DMS79 treated with DMSO at 0.1 percent for 48 hours (cell line): ENCODE measurements at regions not wholly inside any gene's neighbourhood (a gene's known extent, or its start where the extent isn't known, plus 50 kb on each side); places are given as distances from the start of the nearest gene placed in this dataset.

Experiments used
- DNase-seq: peaks from one replicate; lab custom pipeline; 2025; lab: John Stamatoyannopoulos, UW

DNA sequence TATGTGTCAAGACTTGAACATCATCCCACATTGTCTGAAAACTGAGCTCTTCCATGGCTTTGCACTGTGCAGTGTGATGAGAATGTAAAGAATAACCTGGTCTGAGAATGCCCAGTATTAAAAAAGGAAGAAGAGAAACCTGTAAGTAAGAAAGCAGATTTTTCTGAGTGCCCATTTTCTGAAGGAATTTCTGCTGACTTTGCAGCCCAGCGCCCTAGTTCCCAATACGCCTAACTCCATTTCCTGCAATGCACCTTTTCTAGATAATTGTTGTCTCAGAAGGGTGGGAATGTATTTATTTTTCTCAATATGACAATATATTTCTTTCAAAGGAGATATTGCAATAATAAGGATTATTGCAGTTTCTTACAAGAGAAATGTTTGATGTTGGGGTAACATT, 231.5 kb downstream of the HAO1 start:
- DNase-seq: no peak

DNA sequence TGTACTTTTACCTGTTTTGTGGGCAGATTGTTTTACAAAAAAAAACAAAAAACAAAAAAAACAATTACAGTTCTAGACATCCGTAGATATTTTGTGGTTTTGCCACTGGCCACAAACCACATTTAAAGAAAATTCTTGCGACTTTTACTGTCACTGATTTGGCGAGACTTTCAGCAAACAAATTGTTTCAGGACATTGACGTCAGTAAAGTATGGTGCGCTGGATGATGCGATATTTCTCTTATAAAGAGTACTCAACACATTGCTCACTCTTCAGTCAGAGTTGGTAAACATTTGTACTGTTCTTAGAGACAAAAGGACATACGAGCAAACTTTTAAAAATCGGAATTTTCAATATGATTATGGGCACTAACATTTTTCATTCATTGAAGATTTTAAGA, 229.8 kb downstream of the HAO1 start:
- DNase-seq: no peak

DNA sequence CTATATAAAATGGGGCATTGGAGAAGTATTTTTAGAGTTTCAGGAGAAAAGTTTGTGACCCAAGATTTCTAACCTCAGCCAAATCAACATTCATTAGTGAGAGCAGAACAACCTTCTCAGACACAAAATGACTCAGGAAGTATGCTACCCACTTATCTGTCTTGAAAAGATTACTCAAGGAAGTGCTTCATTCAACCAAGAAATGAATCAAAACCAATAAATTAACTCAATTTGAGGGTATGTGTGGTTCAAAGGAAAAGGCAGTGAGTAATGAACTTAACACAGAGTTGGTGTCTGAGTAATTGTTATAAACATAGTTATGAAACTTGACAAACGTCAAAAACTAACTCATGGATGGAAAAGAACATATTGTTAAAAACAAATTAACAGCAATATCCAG, 227.6 kb downstream of the HAO1 start:
- DNase-seq: no peak

DNA sequence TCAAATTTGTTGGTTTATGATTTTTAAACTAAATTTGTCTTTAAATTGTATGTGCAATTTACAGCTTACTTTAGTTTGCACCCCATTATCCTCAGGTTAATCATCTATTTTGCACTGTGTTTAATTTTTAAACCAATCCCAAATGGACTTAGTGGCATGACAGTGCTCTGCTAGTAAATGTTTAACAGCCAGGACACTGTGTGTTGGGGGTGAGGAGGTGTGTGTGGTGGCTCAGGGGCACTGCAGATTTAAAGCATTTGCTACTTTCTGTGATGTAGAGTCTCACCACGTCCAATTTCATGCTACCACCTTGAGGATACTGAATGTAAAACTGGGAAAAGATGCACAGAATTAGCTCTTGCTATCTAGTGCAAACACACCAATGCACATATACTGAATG, 225.7 kb downstream of the HAO1 start:
- no peak for DNase-seq

DNA sequence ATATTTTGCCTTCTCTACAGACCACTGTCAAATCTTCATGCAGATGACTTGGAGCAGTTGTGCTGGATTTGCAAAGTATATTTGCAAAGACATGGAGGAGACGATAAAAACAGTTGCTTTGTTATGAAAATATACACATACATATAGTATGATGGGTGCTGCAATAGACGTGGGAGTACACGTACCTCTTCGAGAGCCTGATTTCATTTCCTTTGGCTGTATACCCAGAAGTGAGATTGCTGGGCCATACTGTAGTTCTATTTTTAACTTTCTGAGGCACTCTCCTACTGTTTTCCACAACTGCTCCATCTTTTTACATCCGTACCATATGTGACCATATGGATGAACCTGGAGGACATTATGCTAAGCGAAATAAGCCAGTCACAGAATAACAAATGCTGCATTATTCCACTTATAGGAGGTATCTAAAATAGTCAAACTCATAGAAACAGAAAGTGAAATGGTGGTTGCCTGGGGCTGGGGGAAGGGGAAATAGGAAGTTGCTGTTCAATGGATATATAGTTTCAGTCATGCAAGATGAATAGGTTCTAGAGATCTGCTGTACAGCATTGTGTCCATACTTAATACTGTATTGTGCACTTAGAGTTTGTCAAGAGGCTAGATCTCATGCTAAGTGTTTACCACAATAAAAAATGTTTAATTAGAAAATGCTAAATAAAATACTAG, 223.8 kb downstream of the HAO1 start:
- DNase-seq: no peak

DNA sequence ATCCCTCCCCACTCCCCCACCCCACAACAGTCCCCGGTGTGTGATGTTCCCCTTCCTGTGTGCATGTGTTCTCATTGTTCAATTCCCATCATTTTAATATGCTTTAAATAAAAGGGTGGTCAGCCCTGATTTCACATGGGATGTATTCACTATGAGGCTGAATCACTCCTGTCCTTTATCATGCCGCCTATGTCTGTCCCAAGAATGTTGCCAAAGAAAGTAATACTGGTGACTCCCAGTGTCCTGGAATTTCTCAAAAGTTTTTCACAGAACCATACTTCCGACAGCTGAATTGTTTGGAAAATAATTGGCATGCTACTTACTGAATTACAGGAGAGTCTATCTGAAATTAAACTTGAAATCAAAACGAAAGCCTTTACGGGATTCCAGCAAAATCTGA, 217.7 kb downstream of the HAO1 start:
- no peak for DNase-seq

DNA sequence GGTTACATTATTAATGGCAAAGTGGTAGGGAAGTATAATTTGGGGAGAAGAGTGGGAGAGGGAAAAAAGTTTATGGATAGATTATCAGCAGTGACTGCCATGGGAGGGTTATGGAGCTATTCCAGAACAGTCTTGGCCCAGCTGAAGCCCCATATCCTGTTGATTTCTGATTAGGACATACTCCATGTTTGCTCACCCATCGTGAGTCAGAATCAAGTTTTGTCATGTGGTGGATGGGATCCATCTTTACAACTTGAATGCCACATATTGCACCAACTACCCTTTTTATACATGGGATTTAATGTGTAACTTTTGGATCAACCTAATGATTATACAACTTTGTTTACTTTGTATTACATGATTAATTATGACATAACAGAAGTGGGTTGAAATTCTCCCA, 217.0 kb downstream of the HAO1 start:
- DNase-seq: no peak

DNA sequence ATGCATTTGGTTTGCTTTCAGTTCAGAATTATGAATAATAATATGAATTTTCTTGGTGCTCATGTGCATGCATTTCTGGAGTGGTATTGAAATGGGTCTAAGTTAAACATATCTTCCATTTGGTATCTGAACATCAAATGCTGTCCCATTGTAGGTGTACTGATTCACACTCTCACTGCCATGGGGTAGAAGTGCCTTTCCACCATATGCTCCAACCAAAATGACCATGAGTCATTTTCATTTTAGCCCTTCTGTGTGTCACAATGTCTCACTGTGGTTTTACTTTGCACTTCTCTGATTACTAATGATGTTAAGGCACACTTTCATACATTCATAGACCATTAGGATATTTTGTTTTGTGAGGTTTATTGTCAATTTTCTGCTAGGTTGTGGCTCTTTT, 211.9 kb downstream of the HAO1 start:
- no peak for DNase-seq

DNA sequence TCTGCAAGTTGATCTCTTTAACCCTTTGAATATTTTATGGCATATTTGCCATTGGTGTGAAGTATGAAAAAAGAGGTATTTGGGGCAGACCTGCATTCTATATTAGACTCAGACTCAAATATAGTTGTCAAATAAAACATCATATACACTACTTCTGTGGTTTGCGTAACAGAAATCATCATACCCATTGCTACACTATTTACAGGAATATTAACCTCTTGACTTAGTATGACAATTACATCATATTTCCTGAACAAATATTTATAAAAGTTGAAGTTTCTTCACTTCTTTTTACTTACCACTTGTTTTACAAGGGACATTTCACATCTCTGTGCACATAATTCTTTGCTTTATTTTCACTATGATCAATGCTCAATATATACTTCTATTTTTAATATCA, 206.0 kb downstream of the HAO1 start:
- no peak for DNase-seq

DNA sequence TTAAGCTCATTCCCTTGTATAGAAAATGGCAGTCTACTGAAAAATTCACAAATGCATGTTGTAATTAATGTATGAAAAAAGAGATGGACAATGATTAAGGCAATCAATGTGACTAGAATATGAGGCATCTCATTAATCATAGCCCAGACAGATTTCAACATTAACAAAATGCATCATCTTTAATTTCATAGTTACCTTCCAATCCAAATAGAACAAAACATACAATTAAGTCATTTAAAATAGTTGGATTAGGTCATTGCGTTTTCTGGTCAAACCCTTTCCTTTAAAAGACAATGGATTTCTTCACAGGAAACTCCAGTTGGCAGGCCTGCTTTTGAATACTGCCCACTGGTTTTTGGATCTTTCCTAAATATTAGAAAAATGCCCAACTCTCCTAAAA, 203.9 kb downstream of the HAO1 start:
- no peak for DNase-seq

DNA sequence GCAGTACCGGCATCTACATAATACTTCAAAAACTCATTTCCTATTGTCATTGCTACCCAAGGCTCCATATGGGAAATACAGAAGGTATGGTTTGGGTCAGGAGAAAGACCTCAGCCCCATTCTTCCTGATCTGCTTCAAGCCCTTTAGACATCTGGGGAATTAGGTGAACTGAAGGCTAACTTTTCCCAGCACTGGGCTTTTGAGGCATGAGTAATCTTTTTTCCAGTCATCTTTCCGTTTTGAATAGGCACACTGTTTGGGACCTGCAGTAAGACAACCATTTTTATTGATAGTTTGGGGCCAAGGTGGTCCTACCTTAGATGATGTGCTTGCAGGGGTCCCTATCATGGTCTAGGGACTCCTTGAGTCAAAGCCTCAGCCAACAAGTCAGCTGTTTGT, 198.4 kb downstream of the HAO1 start:
- DNase-seq: no peak

DNA sequence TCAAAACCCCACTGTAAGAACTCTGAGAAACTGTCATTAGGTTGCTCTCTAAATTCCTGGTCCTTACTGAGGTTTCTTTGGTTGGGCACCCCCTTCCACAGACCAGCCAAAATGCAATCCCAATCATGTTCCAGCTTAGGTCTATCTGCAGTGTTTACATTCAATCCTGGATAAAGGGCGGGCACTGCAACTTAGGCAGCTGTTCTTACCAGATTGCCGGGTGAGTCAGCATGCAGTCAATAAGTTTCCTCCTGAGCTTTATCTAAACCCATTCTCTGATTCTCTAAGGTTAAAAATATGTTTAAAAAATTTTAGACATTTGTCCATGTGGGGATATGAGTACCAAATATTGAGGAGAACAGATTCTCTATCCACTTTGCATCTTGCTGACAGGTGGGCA, 197.8 kb downstream of the HAO1 start:
- no peak for DNase-seq

DNA sequence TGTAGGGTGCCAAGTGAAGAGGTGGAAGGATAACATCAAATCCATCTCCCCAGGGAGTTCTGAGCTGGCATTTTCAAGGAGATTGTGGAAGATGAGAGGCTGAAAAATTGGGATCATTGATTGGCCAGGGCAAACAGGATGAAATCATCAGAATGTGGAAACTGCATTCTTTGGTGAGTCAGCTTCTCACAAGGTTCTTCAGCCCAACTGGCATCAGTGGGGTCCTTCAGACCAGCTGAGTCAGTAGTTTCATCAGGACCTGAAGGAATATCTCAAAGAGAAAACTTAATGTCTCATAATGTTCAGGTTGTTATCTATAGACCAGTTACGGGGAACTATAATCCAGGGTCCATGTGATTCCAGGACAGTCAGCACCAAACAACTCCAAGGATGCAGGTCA, 195.8 kb downstream of the HAO1 start:
- no peak for DNase-seq

DNA sequence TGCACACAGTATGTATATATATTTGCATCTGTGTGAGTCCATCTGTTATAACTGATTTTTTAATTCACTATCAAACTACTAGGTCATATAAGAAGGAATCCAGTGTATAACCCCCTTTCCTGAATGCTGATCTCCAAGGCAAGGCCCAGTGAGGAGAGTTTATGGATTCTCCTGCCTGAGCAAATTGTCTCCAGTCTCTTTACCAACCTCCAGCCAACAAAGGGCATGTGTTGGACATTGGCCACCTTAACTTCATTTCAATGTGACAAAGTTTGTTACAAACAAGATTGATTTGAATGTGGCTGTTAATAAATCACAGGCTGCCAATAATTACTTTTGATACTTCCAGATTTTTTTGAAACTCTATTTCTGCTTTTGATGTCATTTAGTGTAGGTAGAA, 191.6 kb downstream of the HAO1 start:
- no peak for DNase-seq

DNA sequence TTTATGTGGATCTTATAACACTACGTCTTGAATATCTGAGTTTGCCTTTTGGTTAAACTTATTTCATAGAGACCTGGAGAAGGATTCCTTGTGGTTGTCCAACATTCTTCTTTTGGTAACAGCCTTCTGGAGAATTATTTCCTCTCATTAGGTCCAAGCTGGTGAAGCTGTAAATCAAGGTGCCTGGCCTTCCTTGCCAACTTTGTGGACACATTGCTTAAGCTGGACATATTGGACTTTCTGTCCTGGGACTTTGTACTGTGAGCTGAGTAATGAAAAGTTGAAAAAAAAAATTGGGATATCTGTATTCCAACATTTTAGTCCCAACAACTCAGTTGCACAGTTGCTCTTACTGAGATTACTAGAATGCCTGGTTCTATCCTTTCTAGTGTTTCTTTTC, 186.2 kb downstream of the HAO1 start:
- no peak for DNase-seq

DNA sequence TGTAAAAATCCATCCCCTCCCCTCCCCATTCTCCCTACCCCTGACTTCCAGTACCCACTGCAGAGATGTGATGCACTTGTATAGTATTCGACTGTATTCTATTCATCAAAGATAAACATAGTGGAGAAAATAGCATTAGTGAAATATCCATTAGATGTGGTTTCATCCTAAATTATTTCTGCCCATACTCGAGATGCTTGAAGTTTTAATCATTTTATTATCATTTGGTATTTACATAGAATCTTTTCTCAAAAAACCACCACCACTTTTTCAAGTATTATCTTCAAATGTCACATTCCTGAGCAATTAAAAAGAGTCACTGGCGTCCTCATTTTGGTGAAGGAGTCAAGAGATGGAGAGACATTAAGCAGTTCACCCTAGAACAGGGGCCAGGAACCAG, 181.9 kb downstream of the HAO1 start:
- no peak for DNase-seq

DNA sequence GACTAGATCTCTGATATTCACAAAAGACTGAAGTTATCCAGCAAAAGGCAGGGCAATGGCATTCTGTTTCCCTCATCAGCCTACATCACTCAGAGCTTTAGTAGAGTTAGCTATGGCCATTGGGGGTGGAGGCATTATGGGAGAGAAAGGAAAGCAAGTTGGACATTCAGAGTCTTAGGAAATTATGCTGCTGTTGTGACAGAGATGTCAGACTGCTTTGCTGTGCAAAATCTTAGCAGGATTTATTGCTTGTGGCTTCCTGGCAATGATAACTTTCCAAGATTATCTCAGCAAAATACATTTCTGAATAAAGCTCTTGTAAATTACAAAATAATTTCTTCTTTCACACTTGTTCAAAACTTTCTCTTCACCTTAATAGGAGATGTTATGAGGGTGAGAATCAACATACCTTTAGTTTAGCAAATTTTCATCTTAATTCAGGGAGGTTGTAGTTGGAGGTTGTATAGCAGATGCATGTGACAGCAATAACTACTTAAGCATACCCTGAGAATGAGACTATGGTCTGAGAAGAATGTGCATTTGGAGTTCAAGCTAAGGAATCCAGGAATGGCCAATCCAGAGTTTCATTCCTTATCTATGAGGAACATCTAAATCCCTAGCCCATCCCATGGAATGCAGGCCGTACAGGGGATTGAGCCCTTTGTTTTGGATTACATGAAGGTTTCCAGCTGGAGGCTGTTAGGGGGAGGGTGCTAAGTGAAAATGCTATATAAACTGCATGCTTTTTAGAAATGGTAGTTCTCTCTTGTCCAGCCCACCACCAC, 179.8 kb downstream of the HAO1 start:
- DNase-seq: no peak

DNA sequence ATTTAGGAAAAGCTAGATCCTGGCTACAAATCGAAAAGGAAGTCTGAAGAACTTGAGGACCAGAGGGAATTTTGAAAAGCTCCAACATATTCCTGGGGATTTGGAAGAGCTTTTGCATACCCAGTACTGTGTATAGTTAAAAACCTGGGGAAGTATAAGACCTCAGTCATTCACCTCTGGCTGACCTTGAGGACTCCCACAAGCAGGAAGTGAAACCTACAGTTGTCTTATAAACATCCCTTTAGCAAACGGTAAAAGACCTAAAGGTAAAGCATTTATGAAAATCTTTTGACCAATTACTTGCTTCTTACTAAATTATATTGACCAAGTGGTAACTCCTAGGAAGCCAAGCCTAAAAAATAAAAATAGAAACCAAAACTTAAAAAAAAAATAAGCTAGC, 175.0 kb downstream of the HAO1 start:
- no peak for DNase-seq

DNA sequence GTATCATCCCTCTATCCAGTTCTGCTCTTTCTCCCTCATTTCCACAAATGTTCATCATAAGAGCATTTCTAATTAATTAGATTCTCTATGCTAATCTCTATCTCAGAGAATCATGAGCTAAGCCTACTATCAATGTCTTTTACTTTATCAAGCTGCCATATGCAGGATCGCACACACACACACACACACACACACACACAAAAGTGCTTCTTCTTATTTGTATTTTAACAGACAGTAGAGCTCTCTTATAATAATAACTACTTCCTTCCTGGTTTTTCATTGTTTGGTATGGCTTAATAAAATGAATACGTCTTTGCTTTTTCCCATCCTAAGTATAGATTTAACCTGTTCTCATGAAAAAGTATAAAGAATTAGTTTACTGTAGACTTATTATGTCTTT, 170.2 kb downstream of the HAO1 start:
- peak; percentile 80 for DNase-seq

DNA sequence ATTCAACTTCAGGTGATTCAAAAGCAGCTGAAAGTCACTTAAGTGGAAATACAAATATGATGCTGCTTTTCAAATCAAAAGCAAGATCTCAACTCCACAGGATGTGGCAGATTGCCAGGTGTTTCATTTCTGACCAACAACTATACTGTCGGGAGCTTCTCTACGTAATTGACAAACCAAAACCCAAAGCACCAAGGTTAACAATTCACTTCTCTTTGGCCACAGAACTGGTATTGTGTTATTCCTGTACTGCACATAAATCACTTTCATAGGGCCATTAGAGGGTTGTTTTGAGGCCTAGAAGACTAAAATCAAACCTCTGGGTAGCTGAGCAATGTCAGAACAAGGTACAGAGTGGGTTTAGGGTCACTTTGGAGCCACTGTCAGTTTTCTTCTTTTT, 169.7 kb downstream of the HAO1 start:
- DNase-seq: peak; percentile 85

DNA sequence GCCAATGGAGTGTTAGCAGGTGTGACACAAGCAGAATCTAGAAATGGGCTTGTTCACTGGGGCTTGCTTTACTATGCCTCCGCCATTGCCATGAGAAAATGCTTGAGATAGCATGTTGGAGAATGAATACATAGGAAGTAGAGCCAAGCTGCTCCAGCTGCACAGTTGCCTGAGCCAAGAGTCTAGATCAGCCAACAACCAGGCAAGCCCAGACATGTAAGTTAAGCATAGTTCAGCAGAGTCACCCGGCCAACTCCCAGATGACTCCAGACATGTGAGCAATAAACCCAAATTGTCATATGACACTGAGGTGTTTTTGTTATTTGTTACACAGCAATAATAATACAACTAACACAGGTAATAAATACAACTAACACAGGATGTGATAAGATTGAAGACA, 167.9 kb downstream of the HAO1 start:
- peak; percentile 10 for DNase-seq

DNA sequence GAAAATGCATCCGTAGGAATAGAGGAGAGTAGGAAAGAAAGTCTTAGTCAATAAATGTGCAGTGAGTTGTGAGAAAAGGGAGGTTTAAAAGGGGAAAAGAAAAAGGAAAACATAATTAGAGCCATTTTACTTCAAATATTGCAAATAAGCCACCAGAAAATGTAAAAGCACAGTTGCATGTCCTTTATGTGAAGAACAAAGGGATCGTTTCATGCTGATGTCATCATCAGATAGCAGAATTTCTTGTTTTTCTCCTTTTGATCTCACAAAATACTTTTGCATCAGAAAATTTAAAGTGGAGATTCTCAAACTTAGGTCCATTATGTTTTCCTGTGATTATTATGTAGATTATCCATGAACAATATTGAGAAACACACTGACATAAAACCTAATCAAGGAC, 166.7 kb downstream of the HAO1 start:
- no peak for DNase-seq

DNA sequence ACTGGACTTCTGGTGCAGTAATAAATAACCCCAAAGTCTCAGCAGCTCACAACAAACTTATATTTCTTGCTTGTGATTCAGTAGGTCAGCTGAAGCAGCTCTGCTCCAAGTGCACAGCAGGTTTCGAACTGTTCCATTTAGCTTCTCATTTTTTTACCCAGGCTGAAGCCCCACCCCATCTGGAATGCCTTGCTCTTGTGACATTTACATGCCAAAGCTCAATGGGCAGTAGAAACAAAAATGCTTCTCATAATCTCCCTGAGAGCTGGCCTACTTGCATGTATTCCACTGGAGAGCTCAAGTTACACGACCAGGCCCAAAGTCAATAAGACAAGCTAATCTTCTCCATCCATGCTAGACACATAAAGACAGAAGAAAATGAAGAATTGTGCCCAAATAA, 165.2 kb downstream of the HAO1 start:
- DNase-seq: no peak

DNA sequence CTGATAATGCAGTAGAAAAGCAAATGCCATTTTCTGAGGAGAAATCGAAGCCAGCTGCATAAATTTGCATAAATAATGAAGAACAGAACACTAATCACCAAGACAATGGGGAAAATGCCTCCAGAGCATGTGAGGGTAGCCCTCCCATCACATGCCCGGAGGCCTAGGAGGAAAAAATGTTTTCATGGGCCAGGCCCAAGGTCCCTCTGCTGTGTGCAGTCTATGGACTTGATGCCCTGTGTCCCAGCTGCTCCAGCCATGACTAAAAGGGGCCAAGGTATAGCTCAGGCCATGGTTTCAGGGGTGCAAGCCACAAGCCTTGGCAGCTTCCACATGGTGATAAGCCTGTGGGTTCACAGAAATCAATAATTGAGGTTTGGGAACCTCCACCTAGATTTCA, 164.1 kb downstream of the HAO1 start:
- no peak for DNase-seq
